ENCODE measurements at regions not wholly inside any gene's neighbourhood (a gene's known extent, or its start where the extent isn't known, plus 50 kb on each side); places are given as distances from the start of the nearest gene placed in this dataset.

- TF ChIP-seq POLR2A (IDR thresholded peaks at IDR 0.05) = no peak
- no peak for TF ChIP-seq POLR2AphosphoS5 (IDR thresholded peaks at IDR 0.05; ENCODE audit: insufficient read depth in 1 of 2, low read depth in 1 of 2)
- TF ChIP-seq CTCF (IDR thresholded peaks at IDR 0.05) = no peak
Observed at GRCh38 chr1:88088481-88088880, 595.6 kb upstream of the PKN2 start.
